Esophagus muscularis mucosa (tissue), 4 donors: ENCODE measurements at regions not wholly inside any gene's neighbourhood (a gene's known extent, or its start where the extent isn't known, plus 50 kb on each side); places are given as distances from the start of the nearest gene placed in this dataset.
"Not testable (repeated sequence)": the region's sequence is repeated elsewhere in the genome, so short reads cannot be mapped to it uniquely, and the experiment has no call there.

Experiments
- EP300 ChIP-seq: sonication (generic); formaldehyde crosslinking; IDR thresholded peaks from one replicate; pipeline ENCODE4 v1.6.1; 2017; ENCODE audit warnings: antibody characterized with exemption
- POLR2A ChIP-seq: fragments of 450-650 bp; IDR thresholded peaks from one replicate; pipeline ENCODE4 v1.6.1; 2017; ENCODE audit warnings: antibody characterized with exemption, moderate library complexity, mild to moderate bottlenecking, low read depth
- POLR2AphosphoS5 ChIP-seq, 2 donors: sonication (generic); formaldehyde crosslinking; IDR thresholded peaks; one replicate each; pipeline ENCODE4 v1.6.1; 2017; ENCODE audit warnings: antibody characterized with exemption in 2 of 2
- TF ChIP-seq, protein P1 (sequence below), 3 experiments: fragments of 200-600 bp in 2 of 3; fragments of 450-650 bp in 1 of 3; sonication (generic) in 2 of 3; IDR thresholded peaks; one replicate each; pipeline ENCODE4 v1.5.1; 2017 to 2019; ENCODE audit warnings: antibody characterized with exemption in 3 of 3, mild to moderate bottlenecking in 2 of 3, moderate library complexity in 1 of 3

DNA sequence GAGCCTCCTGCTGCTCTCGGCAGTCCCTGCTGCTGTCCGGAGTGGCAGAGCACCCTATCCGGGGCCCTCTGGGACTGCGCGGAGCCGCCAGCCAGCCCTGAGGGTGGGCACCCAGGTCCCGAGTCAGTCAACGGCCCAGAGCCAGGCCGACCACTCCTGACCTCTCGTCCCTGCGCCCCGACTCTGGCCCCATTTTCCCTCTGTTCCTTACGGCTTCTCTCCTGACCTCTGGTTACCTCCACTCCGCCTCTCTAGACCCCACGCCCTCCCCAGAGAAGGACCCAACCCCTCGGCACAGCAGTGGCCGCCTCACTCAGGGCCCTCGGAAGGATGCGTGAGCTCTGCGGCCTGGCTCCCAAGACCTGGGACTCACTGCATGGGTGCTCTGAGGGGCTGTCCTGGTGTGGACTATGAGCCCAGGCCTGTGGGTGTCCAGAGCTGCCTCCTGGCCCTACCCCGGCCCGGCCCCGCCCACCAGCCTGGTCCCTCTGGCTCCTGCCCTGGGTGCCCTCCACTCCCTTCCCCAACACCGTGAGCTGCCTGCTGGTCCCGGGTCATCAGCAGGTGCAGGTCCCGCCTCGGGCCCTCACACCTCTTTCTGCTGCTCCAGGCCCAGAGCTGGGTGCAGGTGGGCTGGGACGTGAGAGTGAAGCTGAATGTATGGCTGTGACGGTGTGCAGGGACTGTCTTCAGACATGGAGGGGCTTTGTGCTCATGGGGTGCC is 71.8 kb downstream of the TMEM121 start:
- TF ChIP-seq, protein P1, sequence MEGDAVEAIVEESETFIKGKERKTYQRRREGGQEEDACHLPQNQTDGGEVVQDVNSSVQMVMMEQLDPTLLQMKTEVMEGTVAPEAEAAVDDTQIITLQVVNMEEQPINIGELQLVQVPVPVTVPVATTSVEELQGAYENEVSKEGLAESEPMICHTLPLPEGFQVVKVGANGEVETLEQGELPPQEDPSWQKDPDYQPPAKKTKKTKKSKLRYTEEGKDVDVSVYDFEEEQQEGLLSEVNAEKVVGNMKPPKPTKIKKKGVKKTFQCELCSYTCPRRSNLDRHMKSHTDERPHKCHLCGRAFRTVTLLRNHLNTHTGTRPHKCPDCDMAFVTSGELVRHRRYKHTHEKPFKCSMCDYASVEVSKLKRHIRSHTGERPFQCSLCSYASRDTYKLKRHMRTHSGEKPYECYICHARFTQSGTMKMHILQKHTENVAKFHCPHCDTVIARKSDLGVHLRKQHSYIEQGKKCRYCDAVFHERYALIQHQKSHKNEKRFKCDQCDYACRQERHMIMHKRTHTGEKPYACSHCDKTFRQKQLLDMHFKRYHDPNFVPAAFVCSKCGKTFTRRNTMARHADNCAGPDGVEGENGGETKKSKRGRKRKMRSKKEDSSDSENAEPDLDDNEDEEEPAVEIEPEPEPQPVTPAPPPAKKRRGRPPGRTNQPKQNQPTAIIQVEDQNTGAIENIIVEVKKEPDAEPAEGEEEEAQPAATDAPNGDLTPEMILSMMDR (IDR thresholded peaks at IDR 0.05) = not testable (repeated sequence)
- not testable (repeated sequence) for TF ChIP-seq POLR2A; POLR2AphosphoS5 (IDR thresholded peaks at IDR 0.05); EP300
